Brain microvascular endothelial cell (primary cell): ENCODE measurements at regions not wholly inside any gene's neighbourhood (a gene's known extent, or its start where the extent isn't known, plus 50 kb on each side); places are given as distances from the start of the nearest gene placed in this dataset.
A peak's percentile ranks its signal among the peaks of the same experiment; 100 is the strongest.

Experiments
- DNase-seq: peaks from one replicate; pipeline ENCODE4 v3.0.0-alpha.2; 2020
- H3K27ac ChIP-seq: fragments of 250-450 bp; sonication (Bioruptor Pico); 2 replicates; pipeline ENCODE4 v1.5.1; 2020; ENCODE audit warnings: mild to moderate bottlenecking, moderate library complexity
- H3K27me3 ChIP-seq: fragments of 250-450 bp; sonication (Bioruptor Pico); replicated peaks from 2 replicates; pipeline ENCODE4 v1.5.1; 2020; ENCODE audit warnings: mild to moderate bottlenecking
- H3K36me3 ChIP-seq: fragments of 250-450 bp; sonication (Bioruptor Pico); replicated peaks from 2 replicates; pipeline ENCODE4 v1.5.1; 2020; ENCODE audit warnings: mild to moderate bottlenecking
- H3K4me3 ChIP-seq: 2 replicates; pipeline ENCODE4 v1.5.1; 2011; ENCODE audit warnings: low read depth, mild to moderate bottlenecking, control low read depth, low read length, moderate library complexity
- CTCF ChIP-seq: IDR thresholded peaks from 2 replicates; pipeline ENCODE4 v1.5.1; 2011; ENCODE audit warnings: low read depth, mild to moderate bottlenecking, moderate library complexity, low read length, control low read depth, inconsistent platforms; ENCODE audit errors: missing control alignments
- in situ Hi-C: cut with HindIII; loops from 2 replicates; pipeline ENCODE4 v1.10.0; 2017; ENCODE audit warnings: low sequenced_read_pairs, low pct_ligation_motif_present

DNA sequence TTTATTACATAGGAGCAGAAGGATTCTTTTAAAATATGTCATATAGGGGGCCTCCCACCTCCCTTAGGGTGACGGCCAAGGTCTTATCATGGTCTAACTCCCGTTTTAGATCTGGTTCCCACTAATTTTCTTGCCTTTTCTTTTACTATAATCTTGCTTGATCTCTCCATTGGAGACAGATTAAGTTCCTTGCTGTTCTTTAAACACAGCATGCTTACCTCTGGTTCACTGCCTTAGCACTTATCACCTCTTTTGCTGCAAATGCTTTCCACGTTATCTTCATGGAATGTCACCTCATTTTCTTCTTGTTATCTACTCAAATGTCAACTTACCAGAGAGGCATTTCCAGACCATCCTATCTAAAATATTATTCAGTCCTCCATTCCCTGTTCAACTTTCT is 1047.6 kb downstream of the TLE4 start:
- no peaks in the 10 kb centered on the region for H3K27me3 ChIP-seq
- no peak for DNase-seq
- no peak for TF ChIP-seq CTCF
- in situ Hi-C loops, result no loop called here
- H3K4me3 ChIP-seq, result no peak overlapping the region
- H3K36me3 ChIP-seq, result no peaks in the 10 kb centered on the region
- no peak overlapping the region for H3K27ac ChIP-seq

DNA sequence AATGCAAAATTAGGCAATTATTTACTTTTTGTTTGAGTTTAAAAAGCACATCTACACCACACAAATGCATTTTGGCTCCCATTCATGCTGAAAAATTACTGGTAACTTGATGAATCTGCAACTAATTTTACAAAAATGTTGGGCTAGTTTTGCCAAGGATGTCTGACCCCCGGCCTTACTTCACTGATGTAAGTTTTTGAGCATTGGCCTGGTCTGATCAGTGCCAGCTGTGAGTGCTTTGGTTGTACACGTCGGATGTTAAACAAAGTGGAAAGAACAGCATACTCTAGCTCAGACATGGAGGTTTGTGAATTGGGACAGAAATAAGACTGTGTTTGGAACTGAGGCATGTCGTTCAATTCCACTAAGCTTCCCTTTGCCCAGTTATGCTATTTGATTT is 1044.2 kb downstream of the TLE4 start:
- no peaks in the 10 kb centered on the region for H3K27me3 ChIP-seq
- in situ Hi-C loops, result no loop called here
- H3K4me3 ChIP-seq, result no peak overlapping the region
- no peak for TF ChIP-seq CTCF
- no peak overlapping the region for H3K27ac ChIP-seq
- H3K36me3 ChIP-seq, result no peaks in the 10 kb centered on the region
- DNase-seq, result no peak

GRCh38 chr9:80605793-80606192 is 1034.0 kb downstream of the TLE4 start:
- H3K36me3 ChIP-seq, result no peaks in the 10 kb centered on the region
- in situ Hi-C loops, result no loop called here
- H3K4me3 ChIP-seq, result no peak overlapping the region
- no peaks in the 10 kb centered on the region for H3K27me3 ChIP-seq
- DNase-seq, result no peak
- no peak for TF ChIP-seq CTCF
- no peak overlapping the region for H3K27ac ChIP-seq

GRCh38 chr9:80605129-80605528 is 1033.4 kb downstream of the TLE4 start:
- Histone ChIP-seq H3K27ac (no peak overlapping the region), H3K36me3 (no peaks in the 10 kb centered on the region), H3K4me3 (no peak overlapping the region), H3K27me3 (no peaks in the 10 kb centered on the region)
- in situ Hi-C loops, result no loop called here
- DNase-seq, result no peak
- peak; percentile 46 for TF ChIP-seq CTCF

DNA sequence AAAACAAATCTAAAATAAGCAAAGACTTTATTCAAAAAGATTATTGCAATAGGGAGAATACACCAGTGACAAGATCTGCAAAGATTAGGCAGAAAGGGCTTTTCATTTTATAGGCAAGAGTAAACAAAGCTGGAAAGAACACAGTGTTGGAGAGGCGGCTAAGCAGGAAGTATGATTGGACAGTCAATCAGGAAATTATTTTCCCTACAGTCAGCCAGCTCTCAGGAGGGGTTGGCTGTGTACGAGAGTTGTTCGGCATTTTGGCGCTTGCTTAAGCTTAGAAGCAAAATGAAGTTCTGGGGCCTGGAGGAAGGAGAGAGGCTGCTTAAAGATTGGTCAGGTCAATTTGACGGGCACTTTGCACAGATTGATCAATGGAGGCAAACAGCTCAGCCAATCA is 1030.5 kb downstream of the TLE4 start:
- no peak overlapping the region for H3K4me3 ChIP-seq
- no peaks in the 10 kb centered on the region for H3K36me3 ChIP-seq
- no peak for TF ChIP-seq CTCF
- no peak overlapping the region for H3K27ac ChIP-seq
- DNase-seq, result no peak
- no peaks in the 10 kb centered on the region for H3K27me3 ChIP-seq
- in situ Hi-C loops, result no loop called here

DNA sequence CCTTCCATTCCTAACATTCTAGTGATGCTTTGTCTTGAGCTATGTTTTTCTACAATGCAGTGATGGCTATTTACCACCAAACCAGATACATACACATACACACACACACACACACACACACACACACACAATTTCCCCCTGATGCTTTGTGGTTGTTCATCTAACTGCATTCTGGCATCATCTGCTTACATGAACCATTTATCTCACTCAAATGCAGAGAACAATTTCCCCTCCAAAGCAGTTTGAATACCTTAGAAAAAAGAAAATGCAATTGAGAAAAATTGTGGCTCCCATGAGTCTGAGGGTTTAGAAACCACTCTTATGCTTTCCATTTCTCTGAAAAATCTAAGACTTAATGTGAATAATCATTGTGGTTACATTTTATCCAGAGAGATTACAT is 1024.8 kb downstream of the TLE4 start:
- DNase-seq, result no peak
- TF ChIP-seq CTCF, result no peak
- Histone ChIP-seq H3K36me3 (no peaks in the 10 kb centered on the region), H3K27me3 (no peaks in the 10 kb centered on the region), H3K27ac (no peak overlapping the region), H3K4me3 (no peak overlapping the region)
- in situ Hi-C loops, result no loop called here
